Gastrocnemius medialis (tissue), 4 donors: ENCODE measurements at regions not wholly inside any gene's neighbourhood (a gene's known extent, or its start where the extent isn't known, plus 50 kb on each side); places are given as distances from the start of the nearest gene placed in this dataset.
"Not testable (repeated sequence)": the region's sequence is repeated elsewhere in the genome, so short reads cannot be mapped to it uniquely, and the experiment has no call there.

Source experiments
- ATAC-seq, 2 donors: fragments of 150-250 bp; one replicate each; pipeline ENCODE4 v1.9.1; 2016
- DNase-seq, 2 donors: peaks; one replicate each; pipeline ENCODE4 v3.0.0-alpha.2; 2019
- H3K27ac ChIP-seq, 4 donors: fragments of 200-600 bp; sonication (generic); 1 replicate in 1 of 4; 2 replicates in 3 of 4; pipeline ENCODE4 v1.5.1; 2016 to 2018; ENCODE audit warnings: mild to moderate bottlenecking in 2 of 4, moderate library complexity in 1 of 4
- H3K27me3 ChIP-seq, 3 donors: fragments of 200-600 bp; sonication (generic) in 2 of 3; 1 replicate in 1 of 3; 2 replicates in 2 of 3; pipeline versions ENCODE4 v1.5.1 to v1.6.0; 2016 to 2019; ENCODE audit warnings: mild to moderate bottlenecking in 1 of 3, moderate library complexity in 1 of 3
- H3K36me3 ChIP-seq, 2 donors: fragments of 200-600 bp; sonication (generic) in 1 of 2; one replicate each; pipeline ENCODE4 v1.5.1; 2017 to 2018
- H3K4me1 ChIP-seq, 2 donors: fragments of 200-600 bp; sonication (generic) in 1 of 2; one replicate each; pipeline ENCODE4 v1.5.1; 2016 to 2017; ENCODE audit warnings: mild to moderate bottlenecking in 2 of 2
- H3K4me3 ChIP-seq, 4 donors: fragments of 200-600 bp; sonication (generic) in 3 of 4; 1 replicate in 1 of 4; 2 replicates in 3 of 4; pipeline ENCODE4 v1.5.1; 2016 to 2019; ENCODE audit warnings: mild to moderate bottlenecking in 2 of 4
- H3K9me3 ChIP-seq, 3 donors: fragments of 200-600 bp; sonication (generic) in 2 of 3; 1 replicate in 1 of 3; 2 replicates in 2 of 3; pipeline ENCODE4 v1.5.1; 2016 to 2019
- POLR2A ChIP-seq, 2 donors: fragments of 450-650 bp; IDR thresholded peaks; one replicate each; pipeline ENCODE4 v1.6.1; 2017; ENCODE audit warnings: antibody characterized with exemption in 2 of 2, mild to moderate bottlenecking in 2 of 2, moderate library complexity in 2 of 2
- in situ Hi-C, 4 donors: fragments of 200-750 bp; cut with MboI; loops; one replicate each; pipeline versions ENCODE4 v1.15.0 to v1.8.0; 2017; ENCODE audit warnings: low sequenced_read_pairs in 4 of 4
- intact Hi-C: fragments of 100-400 bp; cut with DNase I; formaldehyde crosslinking; loops from one replicate; pipeline ENCODE4 v1.15.1; 2023; ENCODE audit warnings: low total_unique reads
- TF ChIP-seq, protein P1 (sequence below), 5 experiments: fragments of 450-650 bp in 3 of 5; fragments of 200-600 bp in 2 of 5; sonication (generic) in 2 of 5; IDR thresholded peaks in 4 of 5; conservative IDR thresholded peaks in 1 of 5; 1 replicate in 4 of 5; 2 replicates in 1 of 5; pipeline ENCODE4 v1.5.1; 2016 to 2019; ENCODE audit warnings: antibody characterized with exemption in 5 of 5, mild to moderate bottlenecking in 3 of 5, moderate library complexity in 3 of 5

DNA sequence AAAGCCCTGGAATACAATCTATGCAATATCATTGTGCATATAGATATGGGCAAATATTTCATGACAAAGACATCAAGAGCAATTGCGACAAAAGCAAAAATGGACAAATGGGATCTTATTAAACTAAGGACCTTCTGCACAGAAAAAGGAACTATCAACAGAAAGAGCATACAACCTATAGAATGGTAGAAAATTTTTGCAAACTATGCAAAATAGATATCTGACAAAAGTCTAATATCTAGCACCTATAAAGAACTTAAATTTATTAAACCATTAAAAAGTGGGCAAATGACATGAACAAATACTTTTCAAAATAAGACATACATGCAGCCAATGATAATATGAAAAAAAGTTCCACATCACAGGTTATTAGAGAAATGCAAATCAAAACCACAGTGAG, 312.9 kb downstream of the GLUD2 start:
- H3K4me3 ChIP-seq, result no peak overlapping the region
- ATAC-seq, result no peak
- no peak for TF ChIP-seq POLR2A (IDR thresholded peaks at IDR 0.05)
- TF ChIP-seq, protein P1, sequence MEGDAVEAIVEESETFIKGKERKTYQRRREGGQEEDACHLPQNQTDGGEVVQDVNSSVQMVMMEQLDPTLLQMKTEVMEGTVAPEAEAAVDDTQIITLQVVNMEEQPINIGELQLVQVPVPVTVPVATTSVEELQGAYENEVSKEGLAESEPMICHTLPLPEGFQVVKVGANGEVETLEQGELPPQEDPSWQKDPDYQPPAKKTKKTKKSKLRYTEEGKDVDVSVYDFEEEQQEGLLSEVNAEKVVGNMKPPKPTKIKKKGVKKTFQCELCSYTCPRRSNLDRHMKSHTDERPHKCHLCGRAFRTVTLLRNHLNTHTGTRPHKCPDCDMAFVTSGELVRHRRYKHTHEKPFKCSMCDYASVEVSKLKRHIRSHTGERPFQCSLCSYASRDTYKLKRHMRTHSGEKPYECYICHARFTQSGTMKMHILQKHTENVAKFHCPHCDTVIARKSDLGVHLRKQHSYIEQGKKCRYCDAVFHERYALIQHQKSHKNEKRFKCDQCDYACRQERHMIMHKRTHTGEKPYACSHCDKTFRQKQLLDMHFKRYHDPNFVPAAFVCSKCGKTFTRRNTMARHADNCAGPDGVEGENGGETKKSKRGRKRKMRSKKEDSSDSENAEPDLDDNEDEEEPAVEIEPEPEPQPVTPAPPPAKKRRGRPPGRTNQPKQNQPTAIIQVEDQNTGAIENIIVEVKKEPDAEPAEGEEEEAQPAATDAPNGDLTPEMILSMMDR (IDR thresholded peaks at IDR 0.05 in 4 of 5, conservative IDR thresholded peaks at IDR 0.05 in 1 of 5), result no peak
- H3K27ac ChIP-seq, result no peak overlapping the region
- no peaks in the 10 kb centered on the region for H3K9me3 ChIP-seq
- DNase-seq, result no peak
- in situ Hi-C loops, result no loop called here
- H3K36me3 ChIP-seq, result no peaks in the 10 kb centered on the region
- no peaks in the 10 kb centered on the region for H3K4me1 ChIP-seq
- no peaks in the 10 kb centered on the region for H3K27me3 ChIP-seq
- intact Hi-C loops, result no loop called here

DNA sequence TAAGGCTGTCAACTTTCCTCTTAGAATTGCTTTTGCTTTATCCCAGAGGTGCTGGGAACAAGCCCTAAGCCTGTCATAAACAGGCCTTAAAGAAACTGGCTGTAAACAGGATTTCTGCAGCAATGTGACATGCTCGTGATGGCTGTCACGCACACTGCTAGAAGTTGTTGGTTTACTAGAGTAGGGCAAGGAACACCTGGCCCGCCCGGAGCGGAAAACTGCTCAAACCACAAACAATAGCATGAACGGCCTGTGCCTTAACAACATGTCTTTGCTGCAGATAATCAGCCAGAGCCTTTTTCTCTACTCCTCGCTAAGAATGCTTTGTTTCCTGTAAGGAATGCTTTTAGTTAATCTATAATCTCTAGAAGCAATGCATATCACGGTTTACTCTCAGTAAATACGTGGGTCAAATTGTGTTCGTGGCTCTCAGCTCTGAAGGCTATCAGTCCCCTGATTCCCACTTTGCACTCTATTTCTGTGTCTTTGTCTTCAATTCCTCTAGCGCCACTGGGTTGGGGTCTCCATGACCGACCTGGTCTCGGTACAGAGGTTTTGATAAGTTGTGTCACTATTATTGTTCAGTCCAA, 318.3 kb downstream of the GLUD2 start:
- no peaks in the 10 kb centered on the region for H3K27me3 ChIP-seq
- no peak overlapping the region for H3K4me3 ChIP-seq
- in situ Hi-C loops (no loop called here), intact Hi-C loops (no loop called here)
- H3K36me3 ChIP-seq, result no peaks in the 10 kb centered on the region
- H3K27ac ChIP-seq, result no peak overlapping the region
- ATAC-seq (no peak), DNase-seq (no peak)
- TF ChIP-seq POLR2A (IDR thresholded peaks at IDR 0.05), result no peak
- TF ChIP-seq, protein P1 (IDR thresholded peaks at IDR 0.05 in 4 of 5, conservative IDR thresholded peaks at IDR 0.05 in 1 of 5), result no peak
- no peaks in the 10 kb centered on the region for H3K9me3 ChIP-seq
- no peaks in the 10 kb centered on the region for H3K4me1 ChIP-seq

DNA sequence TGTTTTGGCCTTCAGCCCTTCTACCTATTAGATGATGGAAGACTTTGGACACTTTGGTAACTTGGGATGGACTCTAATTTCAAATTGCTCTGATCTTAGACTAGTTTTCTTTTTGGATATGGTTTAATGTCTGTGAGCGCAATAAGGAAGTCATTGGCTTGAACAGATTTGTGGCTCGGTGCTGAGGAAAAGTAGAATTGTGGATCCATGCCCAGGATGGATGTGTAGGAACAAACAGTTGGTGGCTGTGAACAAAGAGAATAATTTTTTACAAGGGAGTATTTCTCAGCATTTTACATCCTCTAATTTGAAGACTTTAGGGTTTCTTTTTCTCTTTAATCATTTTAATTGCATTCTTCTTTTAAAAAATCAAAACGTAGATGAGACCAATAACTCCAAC, 327.1 kb downstream of the GLUD2 start:
- no peak overlapping the region for H3K4me3 ChIP-seq
- H3K27ac ChIP-seq, result no peak overlapping the region
- H3K9me3 ChIP-seq, result no peaks in the 10 kb centered on the region
- intact Hi-C loops (no loop called here), in situ Hi-C loops (no loop called here)
- DNase-seq (no peak), ATAC-seq (no peak)
- no peaks in the 10 kb centered on the region for H3K27me3 ChIP-seq
- no peaks in the 10 kb centered on the region for H3K4me1 ChIP-seq
- no peaks in the 10 kb centered on the region for H3K36me3 ChIP-seq
- TF ChIP-seq, protein P1 (IDR thresholded peaks at IDR 0.05 in 4 of 5, conservative IDR thresholded peaks at IDR 0.05 in 1 of 5), result no peak
- TF ChIP-seq POLR2A (IDR thresholded peaks at IDR 0.05), result no peak

DNA sequence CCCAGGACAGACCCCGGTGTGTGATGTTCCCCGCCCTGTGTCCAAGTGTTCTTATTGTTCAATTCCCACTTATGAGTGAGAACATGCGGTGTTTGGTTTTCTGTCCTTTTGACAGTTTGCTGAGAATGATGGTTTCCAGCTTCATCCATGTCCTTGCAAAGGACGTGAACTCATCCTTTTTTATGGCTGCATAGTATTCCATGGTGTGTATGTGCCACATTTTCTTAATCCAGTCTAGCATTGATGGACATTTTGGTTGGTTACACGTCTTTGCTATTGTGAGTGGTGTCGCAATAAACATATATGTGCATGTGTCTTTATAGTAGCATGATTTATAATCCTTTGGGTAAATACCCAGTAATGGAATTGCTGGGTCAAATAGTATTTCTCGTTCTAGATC, 334.5 kb downstream of the GLUD2 start:
- H3K4me3 ChIP-seq, intact Hi-C loops, in situ Hi-C loops, H3K27ac ChIP-seq, H3K27me3 ChIP-seq, H3K9me3 ChIP-seq, H3K4me1 ChIP-seq, H3K36me3 ChIP-seq, ATAC-seq, DNase-seq: not testable (repeated sequence)

DNA sequence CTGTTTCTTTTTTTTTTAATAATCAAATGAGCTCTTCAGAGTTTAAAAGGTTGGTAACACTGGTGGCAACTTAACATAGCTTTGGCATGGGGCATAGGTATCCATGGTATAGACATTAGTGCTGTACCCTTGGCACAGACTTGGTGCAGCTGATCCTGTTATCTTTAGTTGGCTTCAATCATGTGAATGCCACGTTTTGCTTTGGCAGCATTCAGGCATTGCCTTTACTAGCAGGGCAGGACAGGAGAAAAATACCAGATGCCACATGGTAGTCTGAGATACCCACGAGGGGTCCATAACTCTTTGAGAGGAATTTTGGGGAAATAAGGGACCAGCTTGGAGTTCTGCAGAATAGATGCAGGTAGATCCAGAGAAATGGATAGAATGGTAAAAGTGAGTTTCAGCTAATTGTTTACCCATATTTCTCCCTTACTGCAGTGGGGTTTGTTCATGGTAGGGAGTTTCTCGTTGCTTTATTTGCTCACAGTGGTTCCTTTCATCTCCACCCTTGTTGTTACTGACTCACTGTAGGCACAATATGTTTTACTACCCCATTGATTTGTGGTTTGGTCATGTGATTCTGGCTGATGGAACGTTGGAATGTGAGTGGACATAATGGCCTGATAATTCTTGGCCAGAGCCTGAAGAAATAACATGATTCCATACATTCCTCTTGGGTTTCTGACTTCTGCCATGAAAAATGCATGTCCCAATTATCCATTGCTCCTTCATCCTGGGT, 342.7 kb downstream of the GLUD2 start:
- Histone ChIP-seq H3K4me3 (no peak overlapping the region), H3K4me1 (no peaks in the 10 kb centered on the region), H3K36me3 (no peaks in the 10 kb centered on the region), H3K9me3 (no peaks in the 10 kb centered on the region), H3K27ac (no peak overlapping the region), H3K27me3 (no peaks in the 10 kb centered on the region)
- in situ Hi-C loops (no loop called here), intact Hi-C loops (no loop called here)
- no peak for DNase-seq
- no peak for TF ChIP-seq POLR2A (IDR thresholded peaks at IDR 0.05)
- TF ChIP-seq, protein P1 (IDR thresholded peaks at IDR 0.05 in 4 of 5, conservative IDR thresholded peaks at IDR 0.05 in 1 of 5), result no peak
- no peak for ATAC-seq
